Fibroblast of gingiva (primary cell): ENCODE measurements at regions not wholly inside any gene's neighbourhood (a gene's known extent, or its start where the extent isn't known, plus 50 kb on each side); places are given as distances from the start of the nearest gene placed in this dataset.
A peak's percentile ranks its signal among the peaks of the same experiment; 100 is the strongest.

Experiments used
- DNase-seq: peaks from one replicate; pipeline ENCODE4 v3.0.0-alpha.2; 2011; ENCODE audit warnings: low read depth

DNA sequence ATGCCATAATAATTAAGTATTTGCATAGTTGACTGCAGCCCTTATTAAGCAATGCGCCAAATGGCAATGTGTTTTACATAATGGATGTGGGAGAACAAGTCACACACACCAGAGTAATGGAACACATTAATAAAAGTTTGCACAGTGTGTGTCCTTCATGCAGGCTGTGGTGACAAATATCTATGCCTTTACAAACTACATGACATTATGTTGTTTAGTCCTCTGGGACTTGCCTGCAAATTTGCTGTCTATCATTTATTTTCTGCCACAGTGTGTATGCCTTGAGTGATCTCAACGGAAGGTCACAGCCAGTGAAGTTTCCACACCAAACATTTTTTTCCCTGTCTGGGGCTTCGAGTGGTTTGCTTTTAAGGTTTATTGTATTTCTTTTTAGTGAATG lies 175.2 kb upstream of the TMEFF2 start:
- no peak for DNase-seq

DNA sequence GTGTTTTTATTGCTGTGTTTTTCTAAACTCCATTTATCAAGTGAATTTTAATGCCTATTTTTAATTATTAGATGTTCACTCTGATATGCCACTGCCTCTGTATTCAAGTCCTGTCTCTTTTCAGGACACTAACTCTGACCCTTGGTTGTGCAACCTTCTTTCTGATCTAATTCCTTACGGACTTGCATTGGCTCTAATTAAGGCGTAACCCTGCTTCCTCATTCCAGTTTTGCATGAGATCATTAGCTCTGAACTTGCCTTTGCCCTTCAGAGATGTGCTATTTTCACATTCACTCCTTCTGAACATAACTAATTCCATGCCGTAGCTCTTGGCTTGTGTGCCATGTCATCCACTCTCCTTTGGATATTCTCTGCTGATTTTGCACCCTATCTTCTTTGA lies 162.5 kb upstream of the TMEFF2 start:
- peak; percentile 32 for DNase-seq

DNA sequence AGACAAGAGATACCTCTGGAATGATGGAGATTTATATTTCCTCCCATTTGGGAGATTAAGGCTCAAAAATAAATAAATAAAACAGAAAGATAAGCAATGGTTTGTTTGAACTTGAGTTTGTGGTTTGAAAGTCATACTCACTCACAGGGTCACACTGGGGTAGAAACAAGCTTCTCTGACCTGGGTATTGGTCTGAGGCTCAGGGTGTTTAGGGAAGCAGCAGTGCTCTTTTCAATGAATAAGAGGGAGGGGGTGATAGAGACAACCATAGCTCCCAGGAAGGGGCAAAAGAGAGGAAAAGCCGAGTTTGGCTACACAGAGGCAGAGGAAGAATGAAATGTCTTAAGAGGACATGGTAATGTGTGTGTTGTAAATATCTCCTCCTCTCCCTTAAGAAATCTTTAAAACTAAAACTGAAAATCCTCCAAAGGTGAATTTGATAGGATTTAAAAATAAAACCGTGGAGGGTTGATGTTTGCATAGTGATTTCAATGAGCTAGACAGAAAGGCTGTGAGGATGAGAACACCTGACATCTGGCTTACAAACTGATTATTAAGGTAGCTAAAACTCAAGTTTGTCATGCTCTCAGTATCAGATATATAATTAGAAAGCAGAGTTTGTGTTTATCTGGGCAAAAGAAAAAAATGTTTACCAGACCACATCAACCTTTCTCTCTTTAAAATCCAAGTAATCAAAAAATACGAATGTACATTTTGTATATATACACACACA lies 159.9 kb upstream of the TMEFF2 start:
- DNase-seq: no peak

DNA sequence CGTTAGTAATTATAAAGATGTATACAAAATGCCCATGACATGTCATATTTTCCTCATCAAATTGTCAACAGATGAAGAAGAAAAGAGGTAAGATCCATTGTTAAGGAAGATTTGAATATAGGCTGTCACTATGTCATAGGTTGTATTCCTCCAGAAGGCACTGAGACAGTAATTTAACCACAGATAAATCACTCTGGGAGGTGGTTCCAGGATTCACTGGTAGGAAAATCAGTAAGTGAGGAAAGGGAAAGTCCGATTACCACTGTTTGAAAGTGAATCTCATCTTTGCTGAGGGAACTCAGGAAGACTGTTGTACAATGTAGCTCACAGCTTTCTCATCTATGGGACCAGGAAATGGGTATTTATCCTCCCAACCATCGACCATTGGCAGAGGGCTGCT lies 152.8 kb upstream of the TMEFF2 start:
- no peak for DNase-seq

DNA sequence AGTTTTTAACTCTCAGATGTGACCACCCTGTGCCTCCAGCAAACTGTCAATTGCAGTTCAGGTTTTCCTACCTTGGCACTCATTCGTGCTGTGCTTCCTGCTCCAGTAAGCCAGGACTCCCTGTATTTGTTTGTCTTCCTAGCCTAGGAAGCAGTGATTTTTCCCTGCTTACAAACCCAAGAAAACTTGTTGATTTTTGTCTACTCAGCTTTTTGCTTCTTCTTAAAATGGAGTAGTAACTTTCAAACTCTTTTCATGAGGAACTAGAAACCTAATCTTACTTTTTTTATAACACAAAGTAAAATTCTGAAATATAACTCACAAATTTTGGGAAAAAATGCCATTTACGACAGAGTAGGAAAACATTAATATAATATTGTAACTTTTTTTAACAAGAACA lies 150.6 kb upstream of the TMEFF2 start:
- no peak for DNase-seq

DNA sequence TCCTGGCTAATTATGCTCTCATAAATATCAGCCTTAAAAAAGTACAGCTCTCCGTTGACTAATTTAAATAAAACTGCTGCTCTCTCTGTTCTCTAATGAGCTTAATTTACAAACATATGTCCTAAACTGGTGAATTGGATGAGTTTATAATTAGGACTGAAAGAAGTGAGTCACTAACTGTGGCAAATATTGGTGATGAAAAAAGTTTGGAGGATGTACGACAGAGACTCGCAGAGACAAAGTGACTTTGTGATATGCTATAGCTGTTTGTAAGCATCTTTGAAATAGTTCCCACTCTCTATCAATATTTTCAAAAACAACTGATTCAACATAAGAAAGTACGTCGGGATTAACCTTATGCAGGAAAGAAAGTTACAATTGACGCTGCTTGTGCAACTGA lies 138.9 kb upstream of the TMEFF2 start:
- no peak for DNase-seq

DNA sequence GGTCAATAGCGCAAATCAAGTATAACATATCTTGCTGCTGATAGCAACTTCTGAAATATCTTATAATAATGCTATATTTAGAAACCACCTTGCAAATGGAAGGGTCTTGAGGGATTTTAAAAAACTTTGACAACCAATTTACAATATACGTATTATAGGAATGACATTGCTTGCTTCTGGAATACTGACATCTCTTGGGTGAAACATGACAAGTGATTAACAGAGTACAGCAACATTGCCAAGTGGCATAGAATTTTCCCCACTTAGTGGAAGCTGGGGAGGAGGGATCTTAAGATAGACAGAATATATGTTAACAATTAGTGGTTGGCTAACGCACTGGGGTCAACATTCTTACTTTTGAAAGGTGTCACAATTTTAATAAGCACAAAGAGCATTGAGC lies 133.6 kb upstream of the TMEFF2 start:
- no peak for DNase-seq

DNA sequence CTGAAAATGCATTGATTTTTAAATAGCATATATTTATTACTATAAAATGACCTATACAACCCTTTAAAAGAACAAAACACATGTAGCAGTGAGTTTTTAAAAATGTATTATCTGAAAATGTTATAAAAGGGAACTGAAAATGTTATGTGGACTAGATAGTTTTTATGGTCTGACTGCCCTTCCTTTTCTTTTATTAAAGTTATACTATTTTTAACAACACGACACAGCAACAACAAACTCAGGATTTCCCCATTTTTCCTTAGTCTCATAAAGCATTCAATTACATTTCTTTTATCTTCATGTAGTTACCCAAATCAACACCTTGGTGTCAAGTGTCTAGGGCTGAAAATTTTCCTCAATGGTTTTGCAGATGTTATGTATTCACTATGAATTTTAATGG lies 132.8 kb upstream of the TMEFF2 start:
- no peak for DNase-seq

DNA sequence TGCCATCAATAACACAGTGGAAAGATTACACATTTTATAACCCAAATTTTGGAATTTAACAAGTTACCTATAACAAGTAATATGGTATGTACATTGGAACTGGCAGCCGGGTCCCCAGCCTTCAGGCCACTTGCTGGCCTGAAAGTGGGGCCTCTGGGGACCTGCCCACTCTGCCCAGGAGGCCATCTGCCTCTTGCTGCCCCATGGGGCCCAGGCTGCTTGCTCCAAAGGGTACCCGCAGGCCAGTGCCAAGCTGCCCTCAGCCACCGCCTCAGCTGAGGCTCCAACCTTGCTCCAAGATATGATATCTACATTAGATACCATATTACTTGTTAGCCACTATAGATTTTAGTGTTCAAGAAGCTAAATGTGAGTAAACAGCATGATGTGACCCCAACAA lies 120.8 kb upstream of the TMEFF2 start:
- DNase-seq: no peak

DNA sequence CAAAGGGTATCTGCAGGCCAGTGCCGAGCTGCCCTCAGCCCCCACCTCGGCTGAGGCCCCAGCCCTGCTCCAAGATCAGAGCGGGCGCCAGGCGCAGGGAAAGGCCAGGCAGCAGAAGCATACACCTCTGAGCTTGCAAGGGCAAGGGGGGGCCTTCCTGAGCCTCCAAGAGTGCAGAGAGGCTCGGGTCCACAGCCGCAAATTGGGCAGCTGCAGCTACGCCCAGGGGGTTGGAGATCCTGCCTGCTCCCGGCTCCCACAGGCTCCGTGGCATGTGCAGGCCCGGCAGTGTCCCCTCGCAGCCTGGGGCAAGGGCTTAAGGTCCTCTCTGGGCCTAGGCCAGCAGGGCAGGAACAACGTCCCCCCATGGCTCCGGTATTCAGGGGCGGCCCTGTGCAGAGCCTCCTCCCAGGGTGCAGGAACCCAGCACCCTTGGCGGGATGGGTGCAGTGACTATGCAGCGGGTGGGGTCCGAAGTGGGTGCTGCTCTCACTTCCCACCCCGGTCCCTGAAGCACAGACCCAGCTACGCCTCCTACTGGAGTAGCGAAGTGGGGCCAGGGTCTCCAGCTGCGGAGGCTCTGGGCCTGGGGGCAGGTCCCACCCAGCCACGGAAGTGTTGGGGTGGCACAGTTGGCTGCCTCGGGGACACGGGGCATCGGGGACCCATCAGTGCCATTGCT lies 120.2 kb upstream of the TMEFF2 start:
- no peak for DNase-seq

DNA sequence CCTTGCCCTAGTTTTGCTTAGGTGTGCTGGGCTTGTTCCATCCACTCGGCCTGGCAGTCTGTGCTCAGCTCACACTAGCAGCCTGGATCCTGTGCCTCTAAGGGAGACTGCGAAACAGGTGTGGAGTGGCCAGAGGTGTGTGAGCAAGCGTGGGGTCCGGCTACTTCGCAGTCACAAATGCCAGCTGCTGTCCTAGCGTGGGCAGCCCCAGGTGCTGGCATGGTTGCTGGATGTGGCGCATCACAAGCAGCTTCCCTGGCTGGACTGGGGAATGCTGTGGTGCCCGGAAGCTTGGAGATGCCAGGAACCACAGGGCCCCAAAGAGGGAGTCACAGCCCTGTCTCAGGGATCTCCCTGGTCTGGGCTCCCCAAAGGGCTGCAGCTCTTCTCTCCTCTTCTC lies 119.0 kb upstream of the TMEFF2 start:
- DNase-seq: no peak

DNA sequence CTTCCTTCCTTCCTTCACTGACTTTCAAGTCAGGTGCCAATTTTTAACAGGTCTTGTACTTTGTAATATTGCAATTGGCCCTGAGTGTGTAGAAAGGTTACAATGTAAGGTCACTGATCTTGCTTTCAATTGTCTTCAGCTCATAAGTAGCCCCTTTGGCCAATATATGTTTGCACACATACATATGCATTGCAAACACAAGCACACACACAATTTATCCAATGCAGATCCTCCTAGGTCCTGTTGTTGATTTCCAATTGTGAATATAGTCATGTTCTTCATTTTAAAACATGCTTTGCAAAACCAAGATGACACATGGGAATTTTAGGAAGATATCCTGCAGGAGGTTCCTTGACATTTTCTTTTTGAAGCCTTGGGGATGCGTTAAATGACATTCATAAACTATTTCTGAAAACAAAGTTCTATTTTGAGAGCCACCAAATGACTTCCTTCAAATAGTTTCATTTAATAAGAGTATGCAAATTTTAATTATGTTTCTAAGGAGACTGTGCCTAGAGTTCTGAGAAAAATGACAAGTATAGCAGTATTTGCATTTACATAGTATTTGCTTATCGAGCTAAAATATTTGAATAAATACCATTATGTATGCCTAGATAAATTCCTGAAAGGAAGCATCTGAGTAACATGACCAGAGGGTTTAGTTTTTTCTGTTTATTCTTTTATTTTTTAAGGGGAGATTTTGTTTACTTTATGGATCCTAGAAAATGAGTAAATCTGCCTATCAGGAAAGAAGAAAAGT lies 117.1 kb upstream of the TMEFF2 start:
- no peak for DNase-seq

DNA sequence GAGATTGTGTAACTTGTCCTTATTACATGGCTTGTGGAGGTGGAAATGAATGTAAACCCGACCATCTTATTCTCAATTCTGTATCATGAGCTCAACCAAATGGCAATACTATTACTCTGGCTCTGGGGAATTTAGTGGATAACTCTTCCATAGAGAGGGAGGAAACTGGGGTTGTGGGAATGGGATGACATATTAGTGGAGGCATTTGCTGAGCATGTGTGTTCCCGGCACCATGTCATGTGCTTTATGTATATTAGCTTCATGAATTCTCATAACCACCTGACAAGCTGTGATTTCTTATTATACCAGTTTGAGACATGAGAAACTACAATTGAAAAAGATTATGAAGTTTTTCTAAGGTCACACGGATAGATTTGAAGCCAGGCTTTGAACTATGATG lies 112.8 kb upstream of the TMEFF2 start:
- no peak for DNase-seq

DNA sequence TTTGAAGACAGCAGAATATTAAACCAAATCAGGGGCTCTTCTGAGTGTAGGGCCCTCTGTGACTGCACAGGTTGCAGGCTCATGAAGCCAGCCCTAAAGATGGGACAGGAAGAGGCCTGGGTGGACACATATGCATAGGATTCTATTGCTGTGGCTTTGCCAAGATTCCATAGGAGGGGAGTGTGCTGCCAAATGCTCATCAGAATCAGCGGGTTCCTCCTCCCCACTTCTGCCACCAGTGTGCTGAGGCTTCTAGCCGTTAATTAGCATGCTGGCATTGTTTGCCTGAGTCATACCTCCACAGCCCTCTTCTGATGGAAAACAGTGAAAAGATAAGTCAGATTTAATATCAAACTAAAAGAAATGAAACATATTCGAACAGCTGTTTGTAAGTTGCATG lies 103.9 kb upstream of the TMEFF2 start:
- no peak for DNase-seq

DNA sequence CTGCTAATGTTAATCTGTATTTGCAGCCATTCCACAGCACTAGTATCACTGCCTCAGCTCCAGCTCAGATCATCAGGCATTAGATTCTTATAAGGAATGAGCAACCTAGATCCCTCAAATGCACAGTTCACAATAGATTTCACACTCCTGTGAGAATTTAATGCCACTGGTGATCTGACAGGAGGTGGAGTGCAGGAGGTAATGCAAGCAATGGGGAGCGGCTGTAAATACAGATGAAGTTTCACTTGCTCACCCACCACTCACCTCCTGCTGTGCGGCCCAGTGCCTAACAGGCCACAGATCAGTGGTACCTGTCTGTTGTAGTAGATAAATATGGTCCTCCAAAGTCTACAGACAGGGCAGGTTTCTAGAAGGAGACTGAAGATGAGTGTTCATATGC lies 97.7 kb upstream of the TMEFF2 start:
- no peak for DNase-seq

DNA sequence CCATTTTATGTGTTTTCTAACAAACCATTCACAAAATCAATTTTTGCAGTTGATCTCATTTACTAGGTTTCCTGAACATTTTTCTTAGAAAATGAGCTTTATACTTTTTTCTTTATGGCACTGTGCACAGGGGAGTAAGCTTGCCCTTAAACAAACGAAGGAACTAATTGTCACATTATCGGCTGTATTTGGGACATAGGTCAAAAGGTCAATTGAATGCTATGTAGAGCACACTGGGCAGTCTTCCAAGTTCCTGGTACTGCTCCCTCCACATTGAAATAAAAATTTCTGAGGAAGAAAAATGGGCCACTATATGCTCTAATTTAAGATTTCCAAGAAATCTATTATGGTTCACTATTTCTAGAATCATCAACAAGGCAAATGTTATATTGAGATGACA lies 93.6 kb upstream of the TMEFF2 start:
- no peak for DNase-seq

DNA sequence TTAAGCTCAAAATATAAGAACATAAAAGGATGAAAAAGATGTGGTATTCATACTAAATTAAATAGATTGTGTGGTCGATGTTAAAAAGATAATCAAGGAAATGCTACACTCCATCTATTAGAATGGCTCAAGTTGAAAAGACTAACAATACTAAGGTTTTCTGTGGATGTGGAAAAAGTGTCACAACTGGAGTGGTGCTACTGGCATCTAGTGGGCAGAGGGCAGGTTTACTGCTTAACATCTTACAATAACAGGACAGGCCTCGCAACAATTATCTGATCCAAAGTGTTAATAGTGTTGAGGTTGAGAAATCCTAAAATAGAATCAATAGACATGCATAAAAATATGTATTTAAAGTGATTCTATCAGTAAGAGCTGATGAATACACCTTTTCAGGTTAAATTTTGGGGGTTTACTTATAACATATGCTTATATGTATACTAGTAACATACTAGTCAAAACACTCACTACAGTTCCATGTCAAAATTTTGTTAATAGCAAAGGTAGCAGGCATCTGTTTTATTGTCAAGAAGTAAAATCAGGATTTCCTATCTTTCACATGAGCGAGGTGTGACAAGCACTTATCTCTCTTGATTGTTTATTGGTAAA lies 91.5 kb upstream of the TMEFF2 start:
- DNase-seq: peak; percentile 54

DNA sequence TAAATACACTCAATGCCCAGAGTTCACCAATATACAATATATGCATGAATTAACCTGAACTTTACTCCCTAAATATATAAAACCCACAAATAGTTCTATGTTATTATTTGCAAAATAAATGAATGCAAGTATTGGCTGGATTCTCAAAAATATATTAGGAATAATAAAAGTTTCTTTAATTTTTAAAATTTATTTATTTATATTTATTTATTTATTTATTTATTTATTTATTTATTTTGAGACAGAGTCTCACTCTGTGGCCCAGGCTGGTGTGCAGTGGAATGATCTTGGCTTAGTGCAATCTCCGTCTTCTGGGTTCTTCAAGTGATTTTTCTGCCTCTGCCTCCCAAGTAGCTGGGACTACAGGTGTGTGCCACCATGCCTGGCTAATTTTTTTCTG lies 88.7 kb upstream of the TMEFF2 start:
- no peak for DNase-seq

DNA sequence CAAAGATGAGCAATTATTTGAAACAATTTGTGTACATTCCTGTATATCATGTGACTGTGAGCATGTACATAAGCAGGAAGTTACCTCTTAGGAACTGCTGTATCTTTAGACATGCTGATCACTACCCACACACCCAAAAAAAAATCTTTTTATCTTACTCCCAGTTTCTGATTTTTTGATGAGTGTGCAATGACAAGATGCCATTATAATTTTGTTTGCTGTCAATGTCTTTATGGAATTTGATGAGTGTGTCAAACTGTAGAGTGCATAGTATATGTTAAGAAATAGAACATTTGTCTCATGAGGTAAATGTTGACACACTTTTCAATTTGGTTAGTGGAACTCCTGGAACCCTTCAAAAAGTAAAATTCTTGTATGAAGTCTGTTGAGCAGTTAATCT lies 84.0 kb upstream of the TMEFF2 start:
- DNase-seq: no peak

DNA sequence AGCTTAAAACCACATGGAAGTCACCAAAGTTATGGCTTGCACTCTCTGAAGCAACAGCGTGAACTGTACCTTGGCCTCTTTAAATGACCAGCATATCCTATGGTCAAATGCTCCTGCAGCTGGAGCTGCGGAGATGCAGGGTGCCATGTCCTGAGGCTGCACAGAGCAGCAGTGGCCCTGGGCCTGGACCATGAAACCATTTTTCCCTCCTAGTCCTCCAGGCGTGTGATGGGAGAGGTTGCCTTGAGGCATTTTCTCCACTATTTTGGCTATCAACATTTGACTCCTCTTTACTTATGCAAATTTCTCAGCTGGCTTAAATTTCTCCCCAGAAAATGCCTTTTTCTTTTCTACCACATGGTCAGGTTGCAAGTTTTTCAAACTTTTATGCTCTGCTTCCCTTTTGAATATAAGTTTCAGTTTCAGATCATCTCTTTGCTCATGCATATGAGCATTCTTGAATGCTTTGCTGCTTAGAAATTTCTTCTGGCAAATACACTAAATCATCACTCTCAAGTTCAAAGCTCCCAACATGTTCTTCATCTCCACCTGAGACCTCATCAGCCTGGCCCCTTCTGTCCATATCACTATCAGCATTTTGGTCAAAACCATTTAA lies 82.9 kb upstream of the TMEFF2 start:
- no peak for DNase-seq

DNA sequence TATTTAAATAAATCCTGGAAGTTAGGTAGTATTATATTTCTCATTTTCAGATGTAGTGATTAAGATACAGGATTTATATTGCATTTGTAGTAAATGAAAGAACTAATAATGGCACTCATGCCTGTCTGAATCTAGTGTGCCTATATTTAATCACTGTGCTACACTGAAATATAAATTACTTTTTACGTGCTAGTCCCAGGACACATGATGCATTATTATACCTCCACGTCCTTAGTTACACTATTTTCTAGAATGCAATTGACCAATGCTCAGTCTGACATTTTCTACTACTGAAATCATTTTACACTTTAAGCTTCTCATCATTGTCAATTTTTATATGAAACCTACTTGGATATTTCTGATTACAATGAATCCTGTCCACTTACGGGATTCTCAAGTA lies 80.9 kb upstream of the TMEFF2 start:
- DNase-seq: no peak

DNA sequence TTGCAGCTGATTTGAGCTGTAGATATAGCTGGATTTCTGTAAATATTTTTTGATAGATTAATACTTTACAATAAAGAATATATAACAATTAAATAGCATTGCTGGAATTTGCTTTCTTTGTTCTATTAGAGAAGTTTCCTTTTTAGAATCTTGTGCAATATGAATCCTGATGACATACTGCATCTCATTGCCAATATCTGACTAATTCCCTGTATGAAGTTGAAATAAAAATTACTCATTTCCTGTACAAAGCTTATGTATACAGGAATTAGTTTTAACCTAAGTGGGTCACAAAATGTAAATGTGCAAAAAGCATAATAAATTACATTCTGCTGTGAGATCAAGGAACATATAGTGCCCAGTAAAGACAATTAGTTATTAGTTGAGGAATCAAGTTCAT lies 72.8 kb upstream of the TMEFF2 start:
- DNase-seq: peak; percentile 71

DNA sequence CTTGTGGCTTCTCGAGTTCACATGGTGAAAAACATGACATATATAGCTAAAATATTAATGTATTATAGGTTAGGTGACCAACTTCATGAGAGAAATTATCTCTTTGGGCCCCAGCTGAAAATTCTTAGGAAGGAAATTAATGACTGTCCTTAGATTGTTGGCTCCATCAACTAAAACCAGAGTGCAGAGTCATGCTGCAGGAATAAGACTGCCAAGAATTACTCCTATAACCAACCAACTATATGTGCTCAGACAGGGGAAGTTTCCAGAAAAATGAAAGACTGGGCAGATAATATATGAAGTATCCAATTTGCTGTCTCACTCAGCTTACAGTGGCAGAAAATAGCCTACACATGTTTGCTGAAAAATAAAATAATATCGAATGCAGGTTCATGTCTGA lies 71.0 kb upstream of the TMEFF2 start:
- DNase-seq: peak; percentile 8
